HFFc6 (cell line): ENCODE measurements at regions not wholly inside any gene's neighbourhood (a gene's known extent, or its start where the extent isn't known, plus 50 kb on each side); places are given as distances from the start of the nearest gene placed in this dataset.

Experiments
- DNase-seq: peaks from one replicate; pipeline ENCODE4 v3.0.0-alpha.2; 2018
- H3K27ac Mint-ChIP-seq: 2 replicates; pipeline ENCODE4 v1.8.0; 2020; ENCODE audit warnings: mild to moderate bottlenecking, mixed read lengths
- H3K27me3 Mint-ChIP-seq: 2 replicates; pipeline ENCODE4 v1.8.0; 2021; ENCODE audit warnings: mild to moderate bottlenecking, moderate library complexity, mixed read lengths; ENCODE audit not compliant: insufficient read depth
- H3K36me3 Mint-ChIP-seq: 2 replicates; pipeline ENCODE4 v1.8.0; 2021; ENCODE audit warnings: low read depth, mixed read lengths
- H3K4me1 Mint-ChIP-seq: 2 replicates; pipeline ENCODE4 v1.8.0; 2020; ENCODE audit warnings: low read depth, mixed read lengths
- H3K4me3 Mint-ChIP-seq: 2 replicates; pipeline ENCODE4 v1.8.0; 2020; ENCODE audit warnings: mild to moderate bottlenecking, moderate library complexity, mixed read lengths
- H3K9me3 Mint-ChIP-seq: 2 replicates; pipeline ENCODE4 v1.8.0; 2020; ENCODE audit warnings: mild to moderate bottlenecking, mixed read lengths
- TF ChIP-seq, protein P1 (sequence below): fragments of 200-600 bp; sonication (generic); IDR thresholded peaks from 2 replicates; pipeline ENCODE4 v1.5.0; 2021; ENCODE audit warnings: antibody characterized with exemption, mild to moderate bottlenecking

- Mint-ChIP-seq H3K27ac (no peak overlapping the region), H3K9me3 (peaks cover 28% of the 10 kb centered on the region), H3K27me3 (no peaks in the 10 kb centered on the region), H3K4me1 (no peaks in the 10 kb centered on the region), H3K36me3 (no peaks in the 10 kb centered on the region), H3K4me3 (no peak overlapping the region)
- TF ChIP-seq, protein P1, sequence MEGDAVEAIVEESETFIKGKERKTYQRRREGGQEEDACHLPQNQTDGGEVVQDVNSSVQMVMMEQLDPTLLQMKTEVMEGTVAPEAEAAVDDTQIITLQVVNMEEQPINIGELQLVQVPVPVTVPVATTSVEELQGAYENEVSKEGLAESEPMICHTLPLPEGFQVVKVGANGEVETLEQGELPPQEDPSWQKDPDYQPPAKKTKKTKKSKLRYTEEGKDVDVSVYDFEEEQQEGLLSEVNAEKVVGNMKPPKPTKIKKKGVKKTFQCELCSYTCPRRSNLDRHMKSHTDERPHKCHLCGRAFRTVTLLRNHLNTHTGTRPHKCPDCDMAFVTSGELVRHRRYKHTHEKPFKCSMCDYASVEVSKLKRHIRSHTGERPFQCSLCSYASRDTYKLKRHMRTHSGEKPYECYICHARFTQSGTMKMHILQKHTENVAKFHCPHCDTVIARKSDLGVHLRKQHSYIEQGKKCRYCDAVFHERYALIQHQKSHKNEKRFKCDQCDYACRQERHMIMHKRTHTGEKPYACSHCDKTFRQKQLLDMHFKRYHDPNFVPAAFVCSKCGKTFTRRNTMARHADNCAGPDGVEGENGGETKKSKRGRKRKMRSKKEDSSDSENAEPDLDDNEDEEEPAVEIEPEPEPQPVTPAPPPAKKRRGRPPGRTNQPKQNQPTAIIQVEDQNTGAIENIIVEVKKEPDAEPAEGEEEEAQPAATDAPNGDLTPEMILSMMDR = no peak
- DNase-seq = no peak
These were observed 604.7 kb upstream of the FTMT start for GRCh38 chr5:121246971-121247370.

DNA sequence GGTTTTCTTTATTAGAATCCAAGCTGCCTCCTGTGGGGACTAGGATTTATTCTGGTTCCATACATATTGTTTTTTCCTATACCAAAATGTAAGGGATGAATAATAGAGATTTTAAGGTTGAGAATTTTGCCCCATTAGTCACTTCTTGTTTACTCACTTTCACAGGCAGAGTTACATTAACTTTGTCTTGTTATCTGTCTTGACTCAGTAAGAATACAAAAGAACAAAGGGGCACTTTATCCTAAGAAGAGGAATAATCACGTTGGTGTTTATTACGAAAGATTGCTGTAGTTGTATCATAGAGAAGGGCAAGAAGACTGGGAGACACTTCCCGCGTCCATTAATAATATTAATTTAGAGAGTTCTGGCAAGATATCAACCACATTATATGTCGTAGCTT is 599.7 kb upstream of the FTMT start:
- Mint-ChIP-seq H3K4me1 (no peaks in the 10 kb centered on the region), H3K27me3 (no peaks in the 10 kb centered on the region), H3K4me3 (no peak overlapping the region), H3K36me3 (no peaks in the 10 kb centered on the region), H3K9me3 (peaks cover 30% of the 10 kb centered on the region), H3K27ac (no peak overlapping the region)
- no peak for DNase-seq
- TF ChIP-seq, protein P1 = no peak

GRCh38 chr5:121257621-121258020 is 594.1 kb upstream of the FTMT start:
- Mint-ChIP-seq H3K9me3 (peaks cover 36% of the 10 kb centered on the region), H3K4me1 (no peaks in the 10 kb centered on the region), H3K36me3 (no peaks in the 10 kb centered on the region), H3K27me3 (no peaks in the 10 kb centered on the region), H3K27ac (no peak overlapping the region), H3K4me3 (no peak overlapping the region)
- TF ChIP-seq, protein P1 = no peak
- DNase-seq = no peak

- no peak for DNase-seq
- H3K36me3 Mint-ChIP-seq = no peaks in the 10 kb centered on the region; the same call in 1 of the 2 replicates
- peaks cover 64% of the 10 kb centered on the region for H3K9me3 Mint-ChIP-seq
- TF ChIP-seq, protein P1 = no peak
- H3K4me3 Mint-ChIP-seq = no peak overlapping the region
- H3K27ac Mint-ChIP-seq = no peak overlapping the region
- no peaks in the 10 kb centered on the region for H3K4me1 Mint-ChIP-seq
- no peaks in the 10 kb centered on the region for H3K27me3 Mint-ChIP-seq
These were observed 588.2 kb upstream of the FTMT start for GRCh38 chr5:121263456-121263855.

DNA sequence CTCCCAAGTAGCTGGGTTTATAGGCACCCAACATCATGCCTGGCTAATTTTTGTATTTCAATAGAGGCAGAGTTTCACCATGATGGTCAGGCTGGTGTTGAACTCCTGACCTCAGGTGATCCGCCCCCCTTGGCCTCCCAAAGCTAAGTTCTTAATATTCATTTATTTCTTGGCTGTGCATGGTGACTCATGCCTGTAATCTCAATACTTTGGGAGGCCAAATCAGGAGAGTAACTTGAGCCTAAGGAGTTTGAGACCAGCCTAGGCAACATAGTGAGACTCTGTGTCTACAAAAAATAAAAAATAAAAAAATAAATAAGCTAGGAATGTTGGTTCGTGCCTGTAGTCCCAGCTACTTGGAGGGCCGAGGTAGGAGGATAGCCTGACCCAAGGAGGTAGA is 587.1 kb upstream of the FTMT start:
- Mint-ChIP-seq H3K27ac (no peak overlapping the region), H3K4me3 (no peak overlapping the region)
- TF ChIP-seq, protein P1 = no peak

DNA sequence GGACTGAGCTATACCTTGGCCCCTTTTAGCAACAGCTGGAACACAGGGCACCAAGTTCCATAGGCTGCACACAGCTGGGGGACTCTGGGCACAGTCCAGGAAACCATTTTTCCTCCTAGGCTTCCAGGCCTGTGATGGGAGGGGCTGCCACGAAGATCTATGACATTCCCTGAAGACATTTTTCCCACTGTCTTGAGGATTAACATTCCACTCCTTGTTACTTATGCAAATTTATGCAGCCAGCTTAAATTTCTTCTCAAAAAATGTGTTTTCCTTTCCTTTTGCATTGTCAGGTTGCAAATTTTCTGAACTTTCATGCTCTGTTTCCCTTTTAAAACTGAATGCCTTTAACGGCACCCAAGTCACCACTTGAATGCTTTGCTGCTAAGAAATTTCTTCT is 580.1 kb upstream of the FTMT start:
- Mint-ChIP-seq H3K27ac (no peak overlapping the region), H3K27me3 (no peaks in the 10 kb centered on the region), H3K36me3 (no peaks in the 10 kb centered on the region), H3K9me3 (peaks cover 34% of the 10 kb centered on the region), H3K4me3 (no peak overlapping the region), H3K4me1 (no peaks in the 10 kb centered on the region; the same call in 1 of the 2 replicates)
- DNase-seq = no peak
- TF ChIP-seq, protein P1 = no peak

More for the DNA sequence above, 587.1 kb upstream of the FTMT start:
- Mint-ChIP-seq H3K9me3 (peaks cover 60% of the 10 kb centered on the region), H3K27me3 (no peaks in the 10 kb centered on the region), H3K4me1 (no peaks in the 10 kb centered on the region), H3K36me3 (no peaks in the 10 kb centered on the region; the same call in 1 of the 2 replicates)
- DNase-seq = no peak
